HG03469 (cell line): ENCODE measurements at regions not wholly inside any gene's neighbourhood (a gene's known extent, or its start where the extent isn't known, plus 50 kb on each side); places are given as distances from the start of the nearest gene placed in this dataset.

Experiments used
- ATAC-seq: cut with Tn5 transposase; IDR thresholded peaks from one replicate; pipeline ENCODE4 v1.9.1; 2021; ENCODE audit warnings: mild to moderate bottlenecking, moderate library complexity, moderate number of reproducible peaks; ENCODE audit not compliant: unreplicated experiment

- ATAC-seq = no peak
These were observed 237.0 kb upstream of the UBE2E3 start for GRCh38 chr2:180743401-180743800.

DNA sequence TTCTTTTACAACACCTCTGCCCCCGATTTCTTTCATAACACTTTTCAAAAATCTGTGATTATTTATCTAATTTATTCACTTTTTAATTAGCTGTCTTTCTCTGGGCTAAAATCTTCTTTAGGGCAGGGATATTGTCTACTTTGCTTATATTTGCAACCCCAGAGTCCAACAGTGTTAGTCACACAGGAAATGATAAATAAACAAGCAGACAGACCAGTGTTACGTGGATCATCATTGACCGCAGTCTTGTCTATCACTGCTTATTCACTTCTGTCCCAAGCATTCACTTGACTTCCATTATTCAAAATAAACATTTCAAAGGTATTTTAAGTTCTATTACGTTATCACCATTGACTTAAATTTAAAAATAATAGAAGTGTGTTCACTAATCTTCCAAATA is 237.6 kb upstream of the UBE2E3 start:
- ATAC-seq = no peak

- ATAC-seq = no peak
These were observed 241.3 kb upstream of the UBE2E3 start for GRCh38 chr2:180739070-180739469.

GRCh38 chr2:180735799-180736198 is 244.6 kb upstream of the UBE2E3 start:
- ATAC-seq = no peak

GRCh38 chr2:180734382-180734781 is 246.0 kb upstream of the UBE2E3 start:
- ATAC-seq = no peak

GRCh38 chr2:180733330-180733729 is 247.1 kb upstream of the UBE2E3 start:
- no peak for ATAC-seq

GRCh38 chr2:180732337-180732736 is 248.1 kb upstream of the UBE2E3 start:
- ATAC-seq = no peak

DNA sequence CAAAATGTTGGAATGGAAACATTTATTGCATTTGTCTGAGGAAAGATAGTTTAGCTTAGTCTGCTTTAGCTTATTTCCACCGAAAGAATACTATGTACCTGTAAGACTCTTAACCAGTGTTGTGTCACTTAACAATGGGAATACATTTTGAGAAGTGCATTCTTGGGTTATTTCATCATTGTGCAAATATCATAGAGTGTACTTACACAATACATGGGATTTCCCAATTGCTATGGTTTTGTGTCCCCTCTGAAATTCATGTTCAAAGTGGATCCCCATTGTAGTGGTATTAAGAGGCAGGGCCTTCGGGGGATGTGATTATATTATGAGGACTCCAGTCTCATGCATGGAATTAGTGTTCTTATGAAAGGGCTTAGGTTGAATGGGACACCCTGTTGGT is 249.4 kb upstream of the UBE2E3 start:
- no peak for ATAC-seq

DNA sequence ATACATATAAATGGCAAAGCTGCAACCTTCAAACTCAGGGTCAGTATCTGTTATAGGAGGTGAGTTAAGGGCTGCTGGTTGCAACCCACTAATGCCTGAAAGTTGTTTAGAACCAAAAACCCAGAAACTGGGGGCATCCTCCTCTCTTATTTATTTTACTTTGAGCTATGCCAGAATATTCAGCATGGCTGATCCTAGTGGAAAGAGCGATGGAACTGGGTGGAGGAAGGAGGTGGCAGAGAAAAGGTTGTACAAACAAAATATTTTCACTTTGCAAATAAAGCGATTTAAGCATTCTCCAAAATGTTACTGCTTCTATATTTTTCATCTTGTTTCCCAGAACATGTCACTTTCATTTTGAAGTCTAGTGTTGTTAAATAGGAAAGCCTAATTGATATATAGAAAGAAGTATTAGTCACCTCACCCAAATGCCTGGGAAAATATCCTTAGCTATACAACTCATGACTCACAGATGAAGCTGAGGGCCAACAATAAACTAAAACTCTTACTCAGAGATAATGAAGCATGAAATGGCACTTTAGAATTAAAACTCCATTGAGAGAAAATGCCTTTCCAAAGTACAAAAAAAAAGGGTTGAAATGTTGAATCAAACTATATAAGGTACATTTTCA is 251.4 kb upstream of the UBE2E3 start:
- ATAC-seq = no peak

DNA sequence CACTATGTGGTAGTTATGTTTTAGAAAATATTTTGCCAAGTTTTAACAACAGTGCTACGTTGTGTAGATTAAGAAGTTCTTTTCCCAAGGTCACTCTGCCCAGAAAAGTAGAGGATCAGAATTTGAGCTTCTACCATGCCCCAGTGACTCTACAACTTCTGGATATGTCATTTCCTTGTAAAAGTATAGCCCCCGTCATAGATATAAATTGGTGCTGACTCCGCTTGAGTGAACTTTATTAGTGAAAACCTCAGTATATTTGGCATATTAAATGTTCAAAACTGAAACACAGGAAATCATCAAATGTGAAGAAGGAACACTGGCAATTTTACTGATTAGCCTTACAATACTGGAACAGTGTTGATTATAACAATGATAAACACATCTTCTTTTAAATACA is 256.7 kb upstream of the UBE2E3 start:
- ATAC-seq = no peak

- no peak for ATAC-seq
These were observed 257.7 kb upstream of the UBE2E3 start for GRCh38 chr2:180722551-180723239.

DNA sequence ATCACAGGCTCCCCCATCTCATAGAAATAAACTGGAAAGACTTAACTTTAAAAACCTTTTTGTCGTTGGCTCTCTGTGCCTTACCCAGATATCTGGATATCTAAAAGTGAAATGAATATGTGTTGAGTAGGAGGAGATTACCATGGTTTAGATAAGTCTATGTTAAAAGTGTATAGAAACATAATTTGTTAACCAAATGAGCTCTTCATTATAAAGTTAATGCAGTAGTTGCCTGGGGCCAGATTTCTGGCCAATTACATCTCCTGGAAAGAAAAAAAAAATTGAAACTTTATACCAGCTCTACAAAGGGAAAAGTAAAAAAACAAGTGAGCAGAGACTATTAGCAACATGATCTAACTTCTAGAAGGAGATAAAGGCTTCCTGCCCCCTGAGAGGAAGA is 259.6 kb upstream of the UBE2E3 start:
- ATAC-seq = no peak

GRCh38 chr2:180717588-180717987 is 262.8 kb upstream of the UBE2E3 start:
- no peak for ATAC-seq

GRCh38 chr2:180716186-180717180 is 263.9 kb upstream of the UBE2E3 start:
- no peak for ATAC-seq

DNA sequence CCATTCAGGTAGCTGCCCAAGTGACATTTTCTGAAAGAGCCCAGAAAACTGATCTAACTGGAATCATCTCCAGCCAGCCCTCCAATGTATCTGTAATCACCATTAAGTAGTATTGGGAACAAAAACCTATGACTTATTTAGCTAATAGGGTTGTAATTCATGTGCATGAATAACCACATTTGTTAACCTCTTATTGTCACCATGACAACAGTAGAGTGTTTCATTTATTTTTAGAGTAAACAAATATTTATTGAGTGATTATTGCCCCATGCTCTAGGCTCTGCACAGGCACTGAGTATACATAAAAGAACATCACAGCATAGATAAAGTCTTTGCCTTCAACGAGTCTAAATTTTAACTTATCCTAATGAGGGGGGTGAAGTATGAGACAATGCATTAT is 265.4 kb upstream of the UBE2E3 start:
- ATAC-seq = no peak

DNA sequence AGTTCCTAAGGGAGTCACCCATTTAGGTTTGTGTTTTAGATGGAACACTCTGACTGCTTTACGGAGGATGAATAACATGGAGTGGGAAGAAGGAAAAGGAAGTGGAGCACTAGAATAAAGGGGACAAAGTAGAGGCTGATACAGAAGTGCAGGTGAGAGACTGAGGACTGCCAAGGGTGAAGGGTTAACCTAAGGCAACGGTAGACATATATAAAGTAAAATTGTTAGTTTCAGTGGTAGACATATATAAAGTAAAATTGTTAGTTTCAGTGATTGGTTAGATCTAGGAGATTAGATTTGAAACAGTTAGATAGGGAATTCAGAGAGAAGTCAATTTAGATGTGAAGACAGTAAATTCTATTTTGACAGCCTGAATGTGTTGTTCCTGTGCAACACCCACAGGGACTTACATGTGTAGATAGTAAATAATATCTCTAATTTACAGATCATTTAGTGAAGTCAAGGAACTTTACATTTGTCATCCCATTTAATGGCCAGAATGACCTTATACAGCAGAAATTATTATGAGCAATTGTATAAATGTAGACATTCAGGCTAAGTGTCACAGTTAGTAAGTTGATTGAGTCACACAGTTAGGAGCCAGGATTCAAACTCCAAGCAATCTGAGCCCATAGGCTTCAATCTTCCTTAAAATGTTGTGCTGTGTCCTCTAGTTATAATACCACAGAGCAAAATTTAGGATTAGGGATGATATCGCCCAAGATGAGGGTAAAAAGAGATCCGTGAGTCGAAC is 270.8 kb upstream of the UBE2E3 start:
- ATAC-seq = no peak

- ATAC-seq = no peak
These were observed 272.6 kb upstream of the UBE2E3 start for GRCh38 chr2:180707884-180708205.

DNA sequence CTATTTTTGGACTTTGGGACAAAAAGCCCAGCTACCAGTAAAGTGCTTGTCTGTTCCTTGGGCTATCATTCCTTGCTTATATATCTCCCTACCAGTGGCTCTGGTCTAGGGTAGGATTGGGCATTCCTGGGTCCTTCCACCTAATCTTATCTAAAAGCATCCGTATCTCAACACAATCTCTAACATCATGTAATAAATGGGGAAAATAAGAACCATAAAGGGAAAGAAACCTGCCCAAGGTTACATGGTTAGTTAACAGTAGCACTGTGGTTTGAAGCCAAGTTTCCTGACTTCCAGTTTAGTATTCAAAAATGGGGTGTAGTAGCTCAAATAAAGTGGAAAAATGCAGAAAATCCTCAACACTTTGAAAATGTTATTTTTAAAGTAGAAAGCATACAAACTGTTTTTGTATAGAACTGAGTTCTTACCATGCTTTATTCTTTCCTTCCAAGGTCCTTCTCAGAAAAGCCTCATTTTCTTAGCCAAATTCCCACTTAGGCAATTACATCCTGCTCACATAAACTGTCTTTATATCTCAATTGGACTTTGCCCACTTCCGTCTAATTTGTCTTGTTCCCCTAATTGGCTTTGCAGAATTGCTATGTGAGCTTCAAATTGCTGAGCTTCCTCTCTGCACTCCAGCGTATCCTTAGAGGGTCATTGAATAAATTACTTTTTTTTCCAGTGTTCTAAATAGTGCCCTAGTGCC is 273.1 kb upstream of the UBE2E3 start:
- ATAC-seq = no peak

- no peak for ATAC-seq
These were observed 273.7 kb upstream of the UBE2E3 start for GRCh38 chr2:180706694-180707093.

DNA sequence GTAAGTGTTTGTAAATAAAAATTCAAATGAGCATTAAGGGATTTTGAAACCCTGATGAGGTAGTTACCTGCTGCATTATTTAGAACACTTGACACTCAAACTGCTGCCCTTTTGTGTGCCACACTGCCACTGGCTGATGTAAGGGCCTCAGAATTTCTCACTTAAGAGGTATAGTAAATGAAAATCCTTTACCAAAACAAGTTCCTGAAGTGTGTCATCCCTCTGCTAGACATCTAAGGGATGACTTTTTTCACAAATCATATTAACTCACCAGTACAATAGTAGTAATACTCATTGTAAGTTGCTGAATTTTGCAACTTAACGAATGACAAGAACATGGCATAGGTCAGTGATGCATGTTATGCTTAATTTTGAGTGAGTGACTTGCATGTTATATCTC is 274.9 kb upstream of the UBE2E3 start:
- ATAC-seq = no peak
